ENCODE measurements at regions not wholly inside any gene's neighbourhood (a gene's known extent, or its start where the extent isn't known, plus 50 kb on each side); places are given as distances from the start of the nearest gene placed in this dataset.

- intact Hi-C loops (cut with micrococcal nuclease) = no loop called here
- DNase-seq (no peak), ATAC-seq (no peak)
Observed at GRCh38 chr13:39855236-39855635, 199.8 kb downstream of the COG6 start.

- ATAC-seq (no peak), DNase-seq (no peak)
- intact Hi-C loops (cut with micrococcal nuclease) = no loop called here
Observed at GRCh38 chr13:39856714-39857113, 201.3 kb downstream of the COG6 start.

DNA sequence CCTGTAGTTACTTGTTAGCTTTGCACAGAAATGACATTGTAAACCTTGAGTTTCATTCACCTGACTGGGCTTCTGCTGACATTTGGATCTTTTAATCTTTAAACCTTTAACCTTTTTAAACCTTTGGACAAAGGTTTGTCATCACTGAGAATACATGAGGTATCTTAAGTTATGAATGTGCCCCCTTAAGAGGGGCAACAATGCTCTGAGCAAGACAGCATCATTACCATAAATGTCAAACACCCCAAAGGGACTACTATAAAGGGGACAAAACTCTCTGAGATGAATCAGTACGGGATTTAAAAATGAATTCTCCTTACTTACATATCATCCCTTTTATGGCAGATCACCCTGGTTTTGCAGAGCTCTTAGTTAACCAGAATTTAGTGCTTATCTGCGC, 203.3 kb downstream of the COG6 start:
- intact Hi-C loops (cut with micrococcal nuclease) = no loop called here
- ATAC-seq (no peak), DNase-seq (no peak)

GRCh38 chr13:39859898-39860297, 204.4 kb downstream of the COG6 start:
- DNase-seq = no peak
- no peak for ATAC-seq
- intact Hi-C loops (cut with micrococcal nuclease) = no loop called here

DNA sequence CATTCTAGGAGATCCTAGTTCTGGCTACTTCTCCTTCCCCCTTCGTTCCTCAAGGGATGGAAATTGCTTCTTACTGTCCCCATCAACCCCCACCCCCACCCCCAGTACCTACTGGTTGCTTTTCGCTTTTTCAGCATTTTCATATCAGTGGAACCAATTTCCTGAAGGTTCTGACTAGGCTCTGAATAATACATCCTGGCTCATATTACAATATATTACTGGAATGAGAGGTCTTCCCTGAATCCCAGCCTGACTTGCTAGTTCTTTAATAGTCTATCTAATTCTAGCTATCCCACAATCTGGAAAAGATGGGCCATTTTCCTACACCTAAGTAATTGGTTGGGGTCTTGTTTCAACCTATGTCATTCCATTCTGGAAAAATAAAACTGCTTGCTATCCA, 207.4 kb downstream of the COG6 start:
- no peak for DNase-seq
- intact Hi-C loops (cut with micrococcal nuclease) = no loop called here
- ATAC-seq = no peak

GRCh38 chr13:39864221-39864620, 208.8 kb downstream of the COG6 start:
- ATAC-seq = no peak
- intact Hi-C loops (cut with micrococcal nuclease) = no loop called here

DNA sequence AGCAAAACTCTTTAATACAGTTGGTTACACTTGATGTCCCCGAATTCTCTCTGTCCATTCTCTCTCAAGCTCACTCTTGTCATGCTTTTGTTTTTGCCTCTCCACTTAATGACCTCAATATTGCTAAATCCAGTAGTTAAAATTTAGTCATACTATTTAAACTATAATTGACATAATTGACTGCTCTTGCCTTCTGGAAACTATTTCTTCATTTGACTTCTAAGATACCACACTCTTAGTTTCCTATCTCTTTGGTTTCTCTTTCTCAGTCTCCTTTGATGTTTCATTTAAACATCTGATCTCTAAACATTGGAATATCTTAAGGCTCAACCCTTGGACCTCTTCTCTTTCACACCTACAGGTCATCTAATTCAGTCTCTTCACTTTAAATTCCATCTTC, 211.3 kb downstream of the COG6 start:
- ATAC-seq (no peak), DNase-seq (no peak)
- intact Hi-C loops (cut with micrococcal nuclease) = no loop called here

More at GRCh38 chr13:39864221-39864620, 208.8 kb downstream of the COG6 start:
- DNase-seq = no peak

GRCh38 chr13:39867807-39868206, 212.3 kb downstream of the COG6 start:
- intact Hi-C loops (cut with micrococcal nuclease) = no loop called here
- ATAC-seq = peak; percentile 91
- no peak for DNase-seq

DNA sequence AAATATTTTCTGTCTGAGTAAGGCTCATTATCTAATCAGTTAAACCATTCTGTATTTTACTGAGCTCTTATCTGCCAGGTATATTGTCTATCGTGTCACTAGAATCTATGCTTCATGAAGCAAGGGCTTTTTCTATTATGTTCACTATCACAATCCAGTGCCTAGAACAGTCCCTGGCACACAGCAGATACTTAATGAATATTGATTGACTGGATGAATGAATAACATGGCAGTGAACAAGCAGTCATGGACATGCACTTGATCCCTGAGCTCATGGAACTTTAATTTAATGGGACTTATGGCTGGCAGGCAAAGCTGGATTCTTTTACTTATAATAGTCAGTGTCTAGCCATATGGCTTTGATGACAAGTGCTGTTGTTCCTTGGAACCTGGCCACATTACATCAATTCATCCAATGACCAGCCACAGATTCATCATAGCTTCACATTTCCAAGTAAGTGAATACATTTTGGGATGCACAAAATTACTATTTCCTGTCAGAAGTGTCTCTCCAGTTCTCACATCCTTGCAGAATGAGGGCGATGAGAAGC, 214.8 kb downstream of the COG6 start:
- no peak for DNase-seq
- ATAC-seq = no peak
- intact Hi-C loops (cut with micrococcal nuclease) = no loop called here

DNA sequence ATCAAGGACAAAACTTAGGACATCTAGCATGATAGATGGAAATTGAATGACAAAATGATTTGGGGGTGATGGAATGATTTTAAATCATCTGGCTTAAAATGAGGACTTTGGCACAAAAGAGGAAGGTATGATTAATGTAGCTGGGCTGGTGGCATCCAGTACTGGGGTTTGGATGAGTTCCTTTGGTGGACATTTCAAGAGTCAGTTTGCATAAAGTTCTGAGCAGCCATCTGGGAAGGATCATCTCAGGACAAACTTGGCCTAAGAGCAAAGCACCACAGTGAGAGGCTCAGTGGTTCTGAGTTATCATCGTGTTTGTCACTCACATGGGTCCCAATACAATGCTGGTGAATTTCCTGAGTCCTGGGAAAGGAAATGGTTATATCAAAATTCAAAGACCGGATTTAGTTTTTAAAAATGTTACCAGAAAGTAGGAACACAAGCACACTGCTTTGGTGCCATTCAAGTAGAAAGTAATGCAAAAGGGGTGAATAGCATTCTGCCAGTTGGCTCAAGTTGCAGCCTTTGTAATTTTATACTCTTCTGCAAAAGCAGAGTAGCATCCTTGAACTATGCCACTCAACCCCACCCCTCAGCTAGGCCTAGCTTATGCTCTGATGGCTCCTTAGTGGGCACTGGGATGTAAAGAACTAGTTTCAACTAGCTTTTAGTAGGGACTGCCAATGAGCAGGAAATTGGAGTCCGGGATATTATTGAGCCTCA, 219.0 kb downstream of the COG6 start:
- DNase-seq (no peak), ATAC-seq (peak; percentile 16)
- intact Hi-C loops (cut with micrococcal nuclease) = no loop called here

GRCh38 chr13:39875111-39875987, 219.9 kb downstream of the COG6 start:
- ATAC-seq (peak; percentile 41), DNase-seq (no peak)
- intact Hi-C loops (cut with micrococcal nuclease) = no loop called here

DNA sequence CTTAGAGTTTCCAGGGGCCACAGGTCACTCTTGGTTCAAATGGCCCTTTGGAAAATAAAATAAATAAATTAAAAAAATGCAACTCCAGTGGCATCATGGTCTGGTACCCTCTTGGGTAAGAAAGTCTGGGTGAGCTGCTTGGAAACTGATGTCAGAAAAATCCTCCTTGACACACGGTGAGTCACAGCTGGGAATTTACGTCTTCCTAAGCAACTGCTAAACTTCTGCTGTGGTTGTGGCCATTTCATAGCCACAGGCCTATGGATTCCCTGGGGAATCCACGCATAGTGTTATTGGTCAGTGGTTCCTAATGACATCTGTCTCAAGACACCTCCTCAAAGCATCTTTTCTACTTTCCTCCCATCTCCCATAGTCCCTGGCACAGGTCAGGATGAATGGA, 220.8 kb downstream of the COG6 start:
- no peak for DNase-seq
- intact Hi-C loops (cut with micrococcal nuclease) = no loop called here
- no peak for ATAC-seq

GRCh38 chr13:39877134-39877533, 221.7 kb downstream of the COG6 start:
- ATAC-seq (peak; percentile 31), DNase-seq (peak; percentile 31)
- intact Hi-C loops (cut with micrococcal nuclease) = no loop called here

GRCh38 chr13:39879286-39880035, 224.0 kb downstream of the COG6 start:
- ATAC-seq = peak; percentile 83
- intact Hi-C loops (cut with micrococcal nuclease) = no loop called here

GRCh38 chr13:39881383-39881782, 225.9 kb downstream of the COG6 start:
- intact Hi-C loops (cut with micrococcal nuclease) = no loop called here
- no peak for DNase-seq
- peak; percentile 85 for ATAC-seq

More at GRCh38 chr13:39879286-39880035, 224.0 kb downstream of the COG6 start:
- no peak for DNase-seq

GRCh38 chr13:39881887-39882286, 226.4 kb downstream of the COG6 start:
- DNase-seq (no peak), ATAC-seq (no peak)
- intact Hi-C loops (cut with micrococcal nuclease) = no loop called here

- DNase-seq (no peak), ATAC-seq (no peak)
- intact Hi-C loops (cut with micrococcal nuclease) = no loop called here
Observed at GRCh38 chr13:39884166-39884565, 228.7 kb downstream of the COG6 start.

- no peak for DNase-seq
- intact Hi-C loops (cut with micrococcal nuclease) = no loop called here
- no peak for ATAC-seq
Observed at GRCh38 chr13:39886336-39886735, 230.9 kb downstream of the COG6 start.

- ATAC-seq (no peak), DNase-seq (no peak)
- intact Hi-C loops (cut with micrococcal nuclease) = no loop called here
Observed at GRCh38 chr13:39887387-39887786, 231.9 kb downstream of the COG6 start.
